ENCODE measurements at regions not wholly inside any gene's neighbourhood (a gene's known extent, or its start where the extent isn't known, plus 50 kb on each side); places are given as distances from the start of the nearest gene placed in this dataset.

- no peak for DNase-seq (ENCODE audit: low read depth)
Measured at GRCh38 chr10:124227055-124227975, 133.9 kb upstream of the CHST15 start.

- DNase-seq (ENCODE audit: low read depth) = no peak
Measured at GRCh38 chr10:124226271-124227054, 133.1 kb upstream of the CHST15 start.

- DNase-seq (ENCODE audit: low read depth) = no peak
Measured at GRCh38 chr10:124225467-124226270, 132.3 kb upstream of the CHST15 start.

GRCh38 chr10:124225029-124225466 is 131.7 kb upstream of the CHST15 start:
- DNase-seq (ENCODE audit: low read depth) = no peak

- no peak for DNase-seq (ENCODE audit: low read depth)
Measured at GRCh38 chr10:124224331-124225028, 131.1 kb upstream of the CHST15 start.

GRCh38 chr10:124223711-124224085 is 130.3 kb upstream of the CHST15 start:
- DNase-seq (ENCODE audit: low read depth) = no peak

- no peak for DNase-seq (ENCODE audit: low read depth)
Measured at GRCh38 chr10:124222988-124223710, 129.8 kb upstream of the CHST15 start.

- DNase-seq (ENCODE audit: low read depth) = no peak
Measured at GRCh38 chr10:124222318-124222987, 129.1 kb upstream of the CHST15 start.

GRCh38 chr10:124221356-124222317 is 128.2 kb upstream of the CHST15 start:
- no peak for DNase-seq (ENCODE audit: low read depth)

- DNase-seq (ENCODE audit: low read depth) = no peak
Measured at GRCh38 chr10:124220971-124221355, 127.6 kb upstream of the CHST15 start.

GRCh38 chr10:124220547-124220946 is 127.1 kb upstream of the CHST15 start:
- DNase-seq (ENCODE audit: low read depth) = no peak

- no peak for DNase-seq (ENCODE audit: low read depth)
Measured at GRCh38 chr10:124219655-124220054, 126.3 kb upstream of the CHST15 start.

- no peak for DNase-seq (ENCODE audit: low read depth)
Measured at GRCh38 chr10:124219062-124219461, 125.7 kb upstream of the CHST15 start.

- no peak for DNase-seq (ENCODE audit: low read depth)
Measured at GRCh38 chr10:124217906-124218804, 124.8 kb upstream of the CHST15 start.

- no peak for DNase-seq (ENCODE audit: low read depth)
Measured at GRCh38 chr10:124217031-124217430, 123.6 kb upstream of the CHST15 start.

- DNase-seq (ENCODE audit: low read depth) = no peak
Measured at GRCh38 chr10:124214610-124215375, 121.4 kb upstream of the CHST15 start.

- DNase-seq (ENCODE audit: low read depth) = no peak
Measured at GRCh38 chr10:124213899-124214510, 120.6 kb upstream of the CHST15 start.
